Activated CD4-positive, alpha-beta T cell treated with anti-CD3 and anti-CD28 coated beads, Interleukin-10, Interleukin-2, amounts not matched to agents 100 ng/mL and 50 ng/mL, durations not matched to agents 16 hours and 8 hours (primary cell): ENCODE measurements at regions not wholly inside any gene's neighbourhood (a gene's known extent, or its start where the extent isn't known, plus 50 kb on each side); places are given as distances from the start of the nearest gene placed in this dataset.
"Not testable (repeated sequence)": the region's sequence is repeated elsewhere in the genome, so short reads cannot be mapped to it uniquely, and the experiment has no call there.

Experiments
- DNase-seq: peaks from one replicate; pipeline ENCODE4 v3.0.0-alpha.2; 2020

DNA sequence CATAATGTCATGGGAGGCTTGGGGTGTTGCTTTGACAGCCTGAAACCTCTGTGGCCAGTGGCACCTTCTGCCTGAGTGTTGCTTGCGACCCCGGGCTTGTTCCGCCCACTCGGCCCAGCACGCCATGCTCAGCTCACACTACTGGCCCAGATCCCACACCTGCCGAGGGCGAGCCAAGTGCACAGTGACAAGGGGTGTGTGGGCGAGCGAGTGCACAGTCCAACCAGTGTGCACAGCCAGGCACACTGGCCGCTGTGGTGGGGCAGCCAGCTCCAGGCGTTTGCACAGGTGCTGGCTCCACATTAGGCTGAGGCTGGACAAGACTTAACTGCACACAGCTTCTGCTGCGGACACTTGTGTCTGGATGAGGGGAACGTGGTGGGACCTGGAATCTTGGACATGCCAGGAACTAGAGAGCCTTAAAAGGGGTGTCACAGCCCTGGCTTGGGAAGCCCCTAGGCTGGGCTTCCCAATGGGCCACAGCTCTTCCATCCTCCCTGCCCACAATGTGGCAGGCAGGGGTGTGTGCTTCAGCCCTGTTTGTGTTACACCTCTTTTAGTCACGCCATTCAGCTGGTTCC lies 609.2 kb upstream of the FOXG1 start:
- DNase-seq, result no peak

DNA sequence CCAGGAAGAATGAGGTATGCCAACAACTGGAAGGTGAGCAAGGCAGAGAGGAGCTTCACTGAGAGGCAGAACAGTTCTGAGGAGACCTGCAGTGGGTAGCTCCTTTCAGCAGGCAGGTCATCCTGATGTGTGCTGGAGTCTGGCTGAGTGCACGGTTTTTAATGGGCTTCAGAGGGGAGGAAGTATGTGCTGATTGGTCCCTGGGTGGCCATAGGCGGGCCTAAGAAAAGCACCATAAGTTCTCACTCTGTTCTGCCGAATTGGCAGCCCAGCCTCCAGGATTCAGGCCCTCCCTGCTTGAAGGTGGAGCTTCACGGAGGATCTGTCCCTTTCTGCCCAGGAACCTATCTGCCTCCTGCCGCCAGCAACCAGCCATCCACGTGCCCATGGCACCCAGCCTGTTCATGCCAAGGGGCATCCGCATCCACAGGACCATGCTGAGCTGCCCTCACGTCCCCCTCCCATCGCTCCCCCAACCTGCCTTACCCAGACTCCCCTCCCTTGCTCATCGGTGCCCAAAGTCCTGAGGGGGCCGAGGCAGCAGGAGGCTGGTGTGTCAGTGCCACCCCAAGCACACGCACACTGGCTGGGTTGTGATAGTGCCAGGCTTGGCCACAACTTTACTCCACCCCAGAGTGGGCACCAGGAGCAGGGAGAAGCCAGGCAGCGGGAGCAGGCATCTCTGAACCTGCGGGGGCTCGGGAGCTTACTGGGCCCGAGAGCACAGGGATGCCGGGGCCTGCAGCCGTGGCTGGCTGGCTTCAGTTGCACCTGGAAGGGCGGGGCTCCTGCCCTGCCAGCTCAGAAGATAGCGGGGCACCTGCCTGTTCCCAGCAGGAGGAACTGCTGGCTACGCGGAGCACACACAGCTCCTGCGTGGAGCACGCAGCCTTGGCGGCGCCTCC lies 608.4 kb upstream of the FOXG1 start:
- DNase-seq, result no peak

- no peak for DNase-seq
Measured at GRCh38 chr14:28161040-28161439, 605.5 kb upstream of the FOXG1 start.

DNA sequence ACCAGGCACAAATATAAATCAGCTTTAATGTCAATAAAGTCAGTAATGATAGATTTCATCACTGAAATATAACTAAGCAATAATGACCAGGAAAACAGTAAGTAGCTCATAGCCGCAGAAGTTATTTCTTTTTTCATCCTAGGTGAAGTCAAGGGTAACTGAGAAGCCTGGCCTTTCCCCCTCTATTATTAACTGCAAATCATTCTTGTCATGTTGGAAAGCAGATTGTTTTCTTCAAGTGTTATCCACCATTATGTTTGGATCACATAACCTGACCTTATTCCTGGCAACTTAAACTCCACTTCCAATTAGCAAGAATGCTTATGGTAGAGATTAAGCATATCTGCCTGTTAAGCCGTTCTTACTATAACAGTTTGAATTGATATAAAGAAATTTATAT lies 603.4 kb upstream of the FOXG1 start:
- DNase-seq, result no peak

- no peak for DNase-seq
Measured at GRCh38 chr14:28163897-28164296, 602.7 kb upstream of the FOXG1 start.

DNA sequence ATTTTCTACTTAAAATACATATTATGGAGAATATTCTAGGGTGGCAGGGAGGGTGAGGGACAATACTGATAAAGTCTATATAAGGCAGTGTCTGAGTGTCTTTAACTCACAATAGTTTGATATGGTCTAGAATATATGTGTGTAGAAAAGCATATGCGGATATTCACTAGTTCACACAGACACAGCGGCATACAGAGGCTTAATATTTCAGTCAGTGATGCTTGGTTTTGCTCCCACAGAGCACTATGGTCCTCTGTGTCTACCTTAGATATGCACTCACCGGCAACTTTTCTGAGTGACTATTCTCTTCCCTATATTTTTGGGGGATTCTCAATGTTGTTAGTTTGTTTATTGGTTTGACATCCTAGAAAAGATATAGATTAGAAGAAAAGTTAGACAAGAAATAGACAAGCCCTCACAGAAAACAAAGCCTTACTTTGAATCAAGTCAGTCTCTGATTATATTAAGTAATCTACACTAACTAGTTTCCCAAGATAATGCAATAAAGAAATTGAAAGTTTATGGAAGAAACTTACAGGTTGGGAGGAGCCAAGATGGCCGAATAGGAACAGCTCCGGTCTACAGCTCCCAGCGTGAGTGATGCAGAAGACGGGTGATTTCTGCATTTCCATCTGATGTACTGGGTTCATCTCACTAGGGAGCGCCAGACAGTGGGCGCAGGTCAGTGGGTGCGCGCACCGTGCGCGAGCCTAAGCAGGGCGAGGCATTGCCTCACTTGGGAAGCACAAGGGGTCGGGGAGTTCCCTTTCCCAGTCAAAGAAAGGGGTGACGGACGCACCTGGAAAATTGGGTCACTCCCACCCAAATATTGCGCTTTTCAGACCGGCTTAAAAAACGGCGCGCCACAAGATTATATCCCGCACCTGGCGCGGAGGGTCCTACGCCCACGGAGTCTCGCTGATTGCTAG lies 578.4 kb upstream of the FOXG1 start:
- not testable (repeated sequence) for DNase-seq

- DNase-seq, result no peak
Measured at GRCh38 chr14:28196878-28197277, 569.7 kb upstream of the FOXG1 start.

- DNase-seq, result no peak
Measured at GRCh38 chr14:28220391-28220790, 546.2 kb upstream of the FOXG1 start.

GRCh38 chr14:28240909-28241308 lies 525.7 kb upstream of the FOXG1 start:
- DNase-seq, result no peak

- DNase-seq, result no peak
Measured at GRCh38 chr14:28242895-28243294, 523.7 kb upstream of the FOXG1 start.

- no peak for DNase-seq
Measured at GRCh38 chr14:28243600-28243999, 523.0 kb upstream of the FOXG1 start.

GRCh38 chr14:28245216-28245615 lies 521.4 kb upstream of the FOXG1 start:
- DNase-seq, result no peak

GRCh38 chr14:28247491-28247890 lies 519.1 kb upstream of the FOXG1 start:
- DNase-seq, result no peak

DNA sequence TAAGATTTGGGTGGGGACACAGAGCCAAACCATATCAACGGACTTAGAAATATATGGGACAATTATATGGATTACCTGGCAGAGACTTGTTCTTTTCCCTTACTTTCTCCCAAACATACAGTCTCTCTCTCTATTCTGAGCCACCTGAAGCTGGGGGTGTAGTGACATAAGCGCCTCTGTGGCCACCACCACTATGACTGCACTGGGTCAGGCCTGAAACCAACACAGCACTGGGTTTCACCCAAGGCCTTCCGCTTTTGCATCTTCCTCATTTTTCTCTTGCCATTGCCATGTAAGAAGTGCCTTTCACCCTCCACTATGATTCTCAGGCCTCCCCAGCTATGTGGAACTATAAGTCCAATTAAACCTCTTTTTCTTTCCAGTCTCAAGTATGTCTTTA lies 514.5 kb upstream of the FOXG1 start:
- DNase-seq, result not testable (repeated sequence)

DNA sequence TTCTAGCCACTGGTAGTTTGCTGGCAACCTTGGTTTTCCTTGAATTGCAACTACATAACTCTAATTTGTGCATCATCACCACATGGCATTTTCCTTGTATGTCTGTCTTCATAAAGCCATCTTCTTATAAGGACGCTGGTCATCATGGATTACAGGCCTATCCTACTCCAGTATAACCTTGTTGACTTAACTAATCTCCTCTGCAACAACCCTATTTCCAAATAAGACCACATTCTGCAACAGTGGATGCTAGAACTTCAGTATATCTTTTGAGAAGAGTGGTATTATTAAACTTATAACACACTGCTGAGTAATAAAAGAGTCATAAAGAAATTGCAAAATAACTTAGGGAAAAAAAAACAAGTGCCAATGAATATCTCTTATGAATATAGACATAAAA lies 511.8 kb upstream of the FOXG1 start:
- no peak for DNase-seq

- no peak for DNase-seq
Measured at GRCh38 chr14:28264306-28264705, 502.3 kb upstream of the FOXG1 start.

DNA sequence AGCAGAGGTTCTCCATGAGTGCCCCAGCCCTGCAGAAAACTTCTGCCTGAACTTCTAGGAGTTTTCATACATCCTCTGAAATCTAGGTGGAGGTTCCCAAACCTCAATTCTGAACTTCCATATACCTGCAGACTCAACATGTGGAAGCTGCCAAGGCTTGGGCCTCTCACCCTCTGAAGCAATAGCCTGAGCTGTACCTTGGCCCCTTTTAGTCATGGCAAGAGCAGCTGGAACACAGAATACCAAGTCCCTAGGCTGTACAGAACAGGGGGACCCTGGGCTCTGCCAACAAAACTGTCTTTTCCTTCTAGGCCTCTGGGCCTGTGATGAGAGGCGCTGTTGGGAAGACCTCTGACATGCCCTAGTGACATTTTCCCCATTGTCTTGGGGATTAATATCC lies 494.3 kb upstream of the FOXG1 start:
- no peak for DNase-seq

DNA sequence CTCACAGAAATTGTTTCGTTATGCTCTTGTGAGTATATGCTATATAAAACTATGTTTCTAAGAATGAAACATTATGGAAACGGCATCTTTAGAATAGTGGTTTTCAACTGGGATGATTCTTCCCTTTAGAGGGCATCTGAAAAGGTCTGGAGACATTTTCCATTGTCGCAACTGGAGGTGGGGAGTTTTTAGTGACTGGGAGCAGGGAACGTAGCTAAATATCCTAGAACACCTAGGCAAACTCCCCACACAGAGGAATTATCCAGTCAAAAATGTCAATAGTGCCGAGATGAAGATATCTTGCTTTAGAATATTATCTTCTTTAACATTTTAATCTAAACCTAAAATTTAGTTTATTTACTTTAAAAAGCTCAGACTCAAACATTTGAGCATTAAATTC lies 486.1 kb upstream of the FOXG1 start:
- DNase-seq, result no peak

DNA sequence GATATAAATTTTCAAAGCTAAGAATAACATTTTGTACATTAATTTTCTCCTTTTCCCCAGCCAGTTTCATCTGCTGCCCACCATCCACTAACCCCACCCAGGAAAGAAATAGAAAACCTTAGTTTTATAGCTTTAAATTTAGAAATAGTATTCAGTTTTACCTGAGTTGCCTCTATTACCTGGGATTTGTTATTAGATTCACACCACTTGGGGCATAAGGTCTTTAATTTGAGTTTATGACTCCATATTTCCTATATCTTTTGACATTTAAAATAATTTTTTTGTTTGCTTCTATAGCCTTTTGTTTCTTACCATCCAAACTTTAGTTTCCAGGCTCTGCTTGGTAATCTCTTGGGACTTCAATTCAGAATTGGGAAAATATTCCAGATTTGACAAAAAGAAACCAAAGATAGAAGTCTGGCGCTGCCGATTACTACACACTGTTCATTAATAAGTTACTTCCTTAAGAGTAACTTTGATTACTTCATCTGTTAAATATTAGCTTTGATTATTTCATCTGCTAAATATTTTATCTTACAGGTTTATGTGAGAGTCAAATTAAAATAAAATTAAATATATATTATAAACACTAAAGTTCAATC lies 485.5 kb upstream of the FOXG1 start:
- no peak for DNase-seq

- DNase-seq, result no peak
Measured at GRCh38 chr14:28284546-28285300, 481.9 kb upstream of the FOXG1 start.

GRCh38 chr14:28294834-28295440 lies 471.6 kb upstream of the FOXG1 start:
- peak; percentile 1 for DNase-seq

DNA sequence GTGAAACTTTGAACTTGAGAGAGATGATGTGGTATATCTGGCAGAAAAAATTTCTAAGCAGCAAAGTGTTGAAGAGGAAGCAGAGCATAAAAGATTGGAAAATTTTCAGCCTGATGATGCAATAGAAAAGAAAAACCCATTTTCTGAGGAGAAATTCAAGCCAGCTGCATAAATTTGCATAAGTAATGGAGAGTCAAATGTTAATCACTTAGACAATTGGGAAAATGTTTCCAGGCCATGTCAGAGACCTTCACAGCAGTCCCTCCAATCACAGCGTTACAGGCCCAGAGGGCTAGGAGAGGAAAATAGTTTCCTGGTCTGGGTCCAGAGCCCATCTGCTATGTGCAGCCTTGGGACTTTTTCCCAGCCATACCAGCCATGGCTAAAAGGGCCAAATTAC lies 469.0 kb upstream of the FOXG1 start:
- DNase-seq, result no peak
